NCI-H2029 (cell line): ENCODE measurements at regions not wholly inside any gene's neighbourhood (a gene's known extent, or its start where the extent isn't known, plus 50 kb on each side); places are given as distances from the start of the nearest gene placed in this dataset.

Experiments used
- DNase-seq: peaks from one replicate; lab custom pipeline; 2025; lab: John Stamatoyannopoulos, UW

GRCh38 chr2:123127236-123127635 lies 897.9 kb upstream of the CNTNAP5 start:
- no peak for DNase-seq

GRCh38 chr2:123128951-123129350 lies 896.1 kb upstream of the CNTNAP5 start:
- DNase-seq: no peak

GRCh38 chr2:123136419-123136818 lies 888.7 kb upstream of the CNTNAP5 start:
- DNase-seq: no peak

- no peak for DNase-seq
These were observed 881.0 kb upstream of the CNTNAP5 start for GRCh38 chr2:123144082-123144481.

GRCh38 chr2:123153041-123153440 lies 872.0 kb upstream of the CNTNAP5 start:
- DNase-seq: no peak

- no peak for DNase-seq
These were observed 870.9 kb upstream of the CNTNAP5 start for GRCh38 chr2:123154195-123154594.

- DNase-seq: no peak
These were observed 868.1 kb upstream of the CNTNAP5 start for GRCh38 chr2:123157016-123157415.

GRCh38 chr2:123162400-123163016 lies 862.6 kb upstream of the CNTNAP5 start:
- no peak for DNase-seq

GRCh38 chr2:123163398-123163797 lies 861.7 kb upstream of the CNTNAP5 start:
- DNase-seq: no peak

- DNase-seq: no peak
These were observed 860.9 kb upstream of the CNTNAP5 start for GRCh38 chr2:123164216-123164615.

GRCh38 chr2:123165616-123166015 lies 859.5 kb upstream of the CNTNAP5 start:
- DNase-seq: no peak

GRCh38 chr2:123179526-123179925 lies 845.6 kb upstream of the CNTNAP5 start:
- no peak for DNase-seq

- no peak for DNase-seq
These were observed 829.1 kb upstream of the CNTNAP5 start for GRCh38 chr2:123195957-123196356.

GRCh38 chr2:123200035-123200434 lies 825.1 kb upstream of the CNTNAP5 start:
- DNase-seq: no peak

- no peak for DNase-seq
These were observed 817.8 kb upstream of the CNTNAP5 start for GRCh38 chr2:123207245-123207644.

- no peak for DNase-seq
These were observed 815.9 kb upstream of the CNTNAP5 start for GRCh38 chr2:123209202-123209601.

- no peak for DNase-seq
These were observed 813.9 kb upstream of the CNTNAP5 start for GRCh38 chr2:123211181-123211580.

GRCh38 chr2:123245156-123245555 lies 779.9 kb upstream of the CNTNAP5 start:
- DNase-seq: no peak

GRCh38 chr2:123258877-123259539 lies 766.1 kb upstream of the CNTNAP5 start:
- DNase-seq: no peak

- no peak for DNase-seq
These were observed 762.2 kb upstream of the CNTNAP5 start for GRCh38 chr2:123262856-123263255.

GRCh38 chr2:123283431-123283830 lies 741.7 kb upstream of the CNTNAP5 start:
- no peak for DNase-seq

GRCh38 chr2:123303731-123304130 lies 721.4 kb upstream of the CNTNAP5 start:
- no peak for DNase-seq
